Skeletal muscle satellite cell (primary cell): ENCODE measurements at regions not wholly inside any gene's neighbourhood (a gene's known extent, or its start where the extent isn't known, plus 50 kb on each side); places are given as distances from the start of the nearest gene placed in this dataset.
"Not testable (repeated sequence)": the region's sequence is repeated elsewhere in the genome, so short reads cannot be mapped to it uniquely, and the experiment has no call there.

Source experiments
- H3K27me3 ChIP-seq: 2 replicates; pipeline ENCODE4 v1.7.0; 2013; ENCODE audit warnings: low read length; ENCODE audit not compliant: control insufficient read depth, insufficient read depth
- H3K36me3 ChIP-seq: 2 replicates; pipeline ENCODE4 v1.7.0; 2013; ENCODE audit warnings: mild to moderate bottlenecking, control low read depth, low read length; ENCODE audit not compliant: insufficient read depth
- H3K4me1 ChIP-seq: 2 replicates; pipeline ENCODE4 v1.7.0; 2013; ENCODE audit warnings: low read length; ENCODE audit not compliant: control insufficient read depth, insufficient read depth
- H3K4me2 ChIP-seq: 2 replicates; pipeline ENCODE4 v1.7.0; 2013; ENCODE audit warnings: mild to moderate bottlenecking, low read length
- H3K4me3 ChIP-seq: 2 replicates; pipeline ENCODE4 v1.7.0; 2013; ENCODE audit warnings: low read length
- H3K9ac ChIP-seq: 2 replicates; pipeline ENCODE4 v1.7.0; 2013; ENCODE audit warnings: mild to moderate bottlenecking, low read depth, low read length, moderate library complexity
- H3K9me3 ChIP-seq: replicated peaks from 2 replicates; pipeline ENCODE4 v1.7.0; 2013; ENCODE audit warnings: mild to moderate bottlenecking, control low read depth, low read length

- no peak overlapping the region for H3K9ac ChIP-seq
- no peaks in the 10 kb centered on the region for H3K36me3 ChIP-seq
- H3K27me3 ChIP-seq = no peaks in the 10 kb centered on the region
- H3K4me2 ChIP-seq = no peak overlapping the region
- no peaks in the 10 kb centered on the region for H3K4me1 ChIP-seq
- no peaks in the 10 kb centered on the region for H3K9me3 ChIP-seq
- H3K4me3 ChIP-seq = no peak overlapping the region
These were observed 471.9 kb upstream of the PODXL start for GRCh38 chr7:132028144-132028920.

GRCh38 chr7:132024290-132024689, 467.9 kb upstream of the PODXL start:
- no peaks in the 10 kb centered on the region for H3K4me1 ChIP-seq
- H3K9ac ChIP-seq = no peak overlapping the region

GRCh38 chr7:132023466-132023865, 467.0 kb upstream of the PODXL start:
- H3K36me3 ChIP-seq = no peaks in the 10 kb centered on the region
- no peaks in the 10 kb centered on the region for H3K27me3 ChIP-seq
- H3K4me2 ChIP-seq = no peak overlapping the region
- H3K9ac ChIP-seq = no peak overlapping the region
- no peaks in the 10 kb centered on the region for H3K9me3 ChIP-seq
- H3K4me1 ChIP-seq = no peaks in the 10 kb centered on the region
- no peak overlapping the region for H3K4me3 ChIP-seq

More at GRCh38 chr7:132024290-132024689, 467.9 kb upstream of the PODXL start:
- Histone ChIP-seq H3K27me3 (no peaks in the 10 kb centered on the region), H3K4me3 (no peak overlapping the region), H3K4me2 (no peak overlapping the region), H3K9me3 (no peaks in the 10 kb centered on the region), H3K36me3 (no peaks in the 10 kb centered on the region)

- H3K36me3 ChIP-seq = no peaks in the 10 kb centered on the region
- no peak overlapping the region for H3K4me2 ChIP-seq
- no peaks in the 10 kb centered on the region for H3K9me3 ChIP-seq
- no peak overlapping the region for H3K4me3 ChIP-seq
- H3K9ac ChIP-seq = no peak overlapping the region
- no peaks in the 10 kb centered on the region for H3K4me1 ChIP-seq
- H3K27me3 ChIP-seq = no peaks in the 10 kb centered on the region
These were observed 465.8 kb upstream of the PODXL start for GRCh38 chr7:132022188-132022587.

- Histone ChIP-seq H3K27me3 (no peaks in the 10 kb centered on the region), H3K36me3 (no peaks in the 10 kb centered on the region), H3K9me3 (no peaks in the 10 kb centered on the region), H3K4me2 (no peak overlapping the region), H3K4me1 (no peaks in the 10 kb centered on the region), H3K4me3 (no peak overlapping the region), H3K9ac (no peak overlapping the region)
These were observed 463.3 kb upstream of the PODXL start for GRCh38 chr7:132019703-132020102.

- Histone ChIP-seq H3K4me1 (peaks cover 3% of the 10 kb centered on the region), H3K9me3 (no peaks in the 10 kb centered on the region), H3K27me3 (no peaks in the 10 kb centered on the region), H3K9ac (no peak overlapping the region), H3K4me3 (no peak overlapping the region), H3K36me3 (no peaks in the 10 kb centered on the region), H3K4me2 (no peak overlapping the region)
These were observed 453.4 kb upstream of the PODXL start for GRCh38 chr7:132009778-132010177.

GRCh38 chr7:132004529-132004928, 448.1 kb upstream of the PODXL start:
- Histone ChIP-seq H3K36me3 (no peaks in the 10 kb centered on the region), H3K4me2 (no peak overlapping the region), H3K4me1 (peaks cover 6% of the 10 kb centered on the region), H3K27me3 (no peaks in the 10 kb centered on the region), H3K9me3 (no peaks in the 10 kb centered on the region), H3K9ac (no peak overlapping the region), H3K4me3 (no peak overlapping the region)

- Histone ChIP-seq H3K36me3 (no peaks in the 10 kb centered on the region), H3K4me2 (no peak overlapping the region), H3K4me3 (no peak overlapping the region), H3K9ac (no peak overlapping the region), H3K4me1 (peaks cover 6% of the 10 kb centered on the region), H3K9me3 (no peaks in the 10 kb centered on the region), H3K27me3 (no peaks in the 10 kb centered on the region)
These were observed 446.0 kb upstream of the PODXL start for GRCh38 chr7:132002343-132002968.

- H3K36me3 ChIP-seq = no peaks in the 10 kb centered on the region
- peaks cover 6% of the 10 kb centered on the region for H3K4me1 ChIP-seq
- H3K4me3 ChIP-seq = no peak overlapping the region
- H3K27me3 ChIP-seq = no peaks in the 10 kb centered on the region
- no peak overlapping the region for H3K9ac ChIP-seq
- no peaks in the 10 kb centered on the region for H3K9me3 ChIP-seq
- no peak overlapping the region for H3K4me2 ChIP-seq
These were observed 444.7 kb upstream of the PODXL start for GRCh38 chr7:132001146-132001545.

GRCh38 chr7:131999193-131999592, 442.8 kb upstream of the PODXL start:
- Histone ChIP-seq H3K4me3 (no peak overlapping the region), H3K36me3 (no peaks in the 10 kb centered on the region), H3K4me2 (no peak overlapping the region), H3K4me1 (no peaks in the 10 kb centered on the region), H3K9me3 (no peaks in the 10 kb centered on the region), H3K9ac (no peak overlapping the region), H3K27me3 (no peaks in the 10 kb centered on the region)

GRCh38 chr7:131995324-131995723, 438.9 kb upstream of the PODXL start:
- H3K4me3 ChIP-seq = no peak overlapping the region
- H3K36me3 ChIP-seq = no peaks in the 10 kb centered on the region
- H3K4me1 ChIP-seq = no peaks in the 10 kb centered on the region
- H3K27me3 ChIP-seq = no peaks in the 10 kb centered on the region
- no peak overlapping the region for H3K9ac ChIP-seq
- H3K9me3 ChIP-seq = no peaks in the 10 kb centered on the region
- no peak overlapping the region for H3K4me2 ChIP-seq

GRCh38 chr7:131981069-131981468, 424.6 kb upstream of the PODXL start:
- H3K9ac ChIP-seq, H3K36me3 ChIP-seq, H3K27me3 ChIP-seq, H3K9me3 ChIP-seq, H3K4me3 ChIP-seq, H3K4me2 ChIP-seq, H3K4me1 ChIP-seq: not testable (repeated sequence)
